Suprapubic skin (tissue), 4 donors: ENCODE measurements at regions not wholly inside any gene's neighbourhood (a gene's known extent, or its start where the extent isn't known, plus 50 kb on each side); places are given as distances from the start of the nearest gene placed in this dataset.

Source experiments
- DNase-seq, 2 donors: peaks; one replicate each; pipeline ENCODE4 v3.0.0-alpha.2; 2019; ENCODE audit warnings: low spot score in 2 of 2
- H3K27ac ChIP-seq: fragments of 200-600 bp; sonication (generic); one replicate; pipeline ENCODE4 v1.5.1; 2019
- H3K27me3 ChIP-seq: fragments of 200-600 bp; sonication (generic); one replicate; pipeline ENCODE4 v1.5.1; 2019
- H3K36me3 ChIP-seq: fragments of 200-600 bp; sonication (generic); one replicate; pipeline ENCODE4 v1.5.1; 2019
- H3K4me1 ChIP-seq: fragments of 200-600 bp; sonication (generic); one replicate; pipeline ENCODE4 v1.5.1; 2019
- H3K4me3 ChIP-seq: fragments of 200-600 bp; sonication (generic); one replicate; pipeline ENCODE4 v1.5.1; 2019; ENCODE audit warnings: mild to moderate bottlenecking
- H3K9me3 ChIP-seq: fragments of 200-600 bp; sonication (generic); one replicate; pipeline ENCODE4 v1.5.1; 2019
- EP300 ChIP-seq: sonication (generic); formaldehyde crosslinking; IDR thresholded peaks from one replicate; pipeline ENCODE4 v1.6.1; 2017; ENCODE audit warnings: antibody characterized with exemption
- POLR2A ChIP-seq, 2 donors: fragments of 450-650 bp; IDR thresholded peaks; one replicate each; pipeline ENCODE4 v1.6.1; 2017; ENCODE audit warnings: antibody characterized with exemption in 2 of 2, mild to moderate bottlenecking in 2 of 2, moderate library complexity in 2 of 2
- POLR2AphosphoS5 ChIP-seq, 3 donors: sonication (generic); formaldehyde crosslinking; IDR thresholded peaks; one replicate each; pipeline ENCODE4 v1.6.1; 2017; ENCODE audit warnings: antibody characterized with exemption in 3 of 3
- WGBS: methylation state at CpG from one replicate; pipeline ENCODE4 v1.1.5; 2018; 5-methylcytosine and 5-hydroxymethylcytosine counted together
- TF ChIP-seq, protein P1 (sequence below), 2 donors: fragments of 200-600 bp in 1 of 2; fragments of 450-650 bp in 1 of 2; sonication (generic) in 1 of 2; IDR thresholded peaks; one replicate each; pipeline ENCODE4 v1.5.1; 2016 to 2019; ENCODE audit warnings: antibody characterized with exemption in 2 of 2, mild to moderate bottlenecking in 1 of 2, moderate library complexity in 1 of 2

- WGBS = 90% methylated on average over 9 of the region's 9 CpGs
- H3K36me3 ChIP-seq = no peaks in the 10 kb centered on the region
- no peak overlapping the region for H3K27ac ChIP-seq
- no peaks in the 10 kb centered on the region for H3K4me1 ChIP-seq
- no peak for TF ChIP-seq POLR2AphosphoS5 (IDR thresholded peaks at IDR 0.05)
- no peak for TF ChIP-seq EP300
- TF ChIP-seq POLR2A (IDR thresholded peaks at IDR 0.05) = no peak
- TF ChIP-seq, protein P1, sequence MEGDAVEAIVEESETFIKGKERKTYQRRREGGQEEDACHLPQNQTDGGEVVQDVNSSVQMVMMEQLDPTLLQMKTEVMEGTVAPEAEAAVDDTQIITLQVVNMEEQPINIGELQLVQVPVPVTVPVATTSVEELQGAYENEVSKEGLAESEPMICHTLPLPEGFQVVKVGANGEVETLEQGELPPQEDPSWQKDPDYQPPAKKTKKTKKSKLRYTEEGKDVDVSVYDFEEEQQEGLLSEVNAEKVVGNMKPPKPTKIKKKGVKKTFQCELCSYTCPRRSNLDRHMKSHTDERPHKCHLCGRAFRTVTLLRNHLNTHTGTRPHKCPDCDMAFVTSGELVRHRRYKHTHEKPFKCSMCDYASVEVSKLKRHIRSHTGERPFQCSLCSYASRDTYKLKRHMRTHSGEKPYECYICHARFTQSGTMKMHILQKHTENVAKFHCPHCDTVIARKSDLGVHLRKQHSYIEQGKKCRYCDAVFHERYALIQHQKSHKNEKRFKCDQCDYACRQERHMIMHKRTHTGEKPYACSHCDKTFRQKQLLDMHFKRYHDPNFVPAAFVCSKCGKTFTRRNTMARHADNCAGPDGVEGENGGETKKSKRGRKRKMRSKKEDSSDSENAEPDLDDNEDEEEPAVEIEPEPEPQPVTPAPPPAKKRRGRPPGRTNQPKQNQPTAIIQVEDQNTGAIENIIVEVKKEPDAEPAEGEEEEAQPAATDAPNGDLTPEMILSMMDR (IDR thresholded peaks at IDR 0.05) = no peak
- no peak for DNase-seq
- no peaks in the 10 kb centered on the region for H3K9me3 ChIP-seq
- H3K4me3 ChIP-seq = no peak overlapping the region
- no peaks in the 10 kb centered on the region for H3K27me3 ChIP-seq
Observed at GRCh38 chr5:3127423-3127911, 376.0 kb upstream of the IRX2 start.

DNA sequence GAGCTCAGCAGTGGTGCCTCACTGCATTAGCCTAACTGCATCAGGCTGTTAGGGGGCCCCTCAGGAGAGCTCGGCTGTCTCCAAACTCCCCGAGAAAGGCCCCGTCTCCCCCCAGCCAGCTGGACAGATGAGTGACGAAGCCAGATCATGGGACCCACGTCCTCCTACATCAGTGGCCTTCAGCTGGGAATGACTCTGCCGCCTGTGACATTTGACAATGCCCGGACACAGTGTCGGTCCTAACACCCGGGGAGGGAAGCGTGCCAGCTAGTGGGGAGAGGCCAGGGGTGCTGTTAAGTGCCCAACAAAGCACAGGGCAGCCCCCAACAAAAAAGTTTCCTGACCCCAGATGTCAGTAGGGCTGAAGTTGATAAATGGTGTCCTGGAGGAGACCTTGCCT is 375.2 kb upstream of the IRX2 start:
- Histone ChIP-seq H3K4me1 (no peaks in the 10 kb centered on the region), H3K27ac (no peak overlapping the region), H3K9me3 (no peaks in the 10 kb centered on the region), H3K27me3 (peaks cover 5% of the 10 kb centered on the region), H3K36me3 (no peaks in the 10 kb centered on the region), H3K4me3 (no peak overlapping the region)
- TF ChIP-seq POLR2A (IDR thresholded peaks at IDR 0.05) (no peak), EP300 (no peak), POLR2AphosphoS5 (IDR thresholded peaks at IDR 0.05) (no peak)
- TF ChIP-seq, protein P1 (IDR thresholded peaks at IDR 0.05) = no peak
- DNase-seq = no peak
- 72% methylated on average over 10 of the region's 10 CpGs for WGBS

DNA sequence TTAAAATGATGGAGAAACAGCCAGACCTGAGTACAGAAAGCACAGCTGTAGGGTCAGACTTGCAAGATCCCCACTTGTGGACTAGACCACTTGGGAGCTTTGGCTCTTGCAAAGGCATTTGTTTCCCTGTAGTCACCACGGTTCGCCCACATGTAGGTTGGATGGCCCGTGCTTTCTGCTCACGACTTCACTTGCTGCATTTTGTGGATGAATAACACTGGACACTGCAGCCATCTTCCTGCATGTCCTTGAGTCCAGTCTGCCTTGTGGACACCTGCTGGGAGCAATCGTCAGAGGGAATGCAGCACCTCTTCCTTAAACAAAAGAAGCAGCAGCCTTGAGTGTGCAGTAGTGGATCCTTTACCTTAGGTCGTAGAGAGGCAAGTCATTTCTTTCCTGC is 372.9 kb upstream of the IRX2 start:
- DNase-seq = no peak
- TF ChIP-seq EP300 = no peak
- no peak for TF ChIP-seq POLR2A (IDR thresholded peaks at IDR 0.05)
- TF ChIP-seq, protein P1 (IDR thresholded peaks at IDR 0.05) = no peak
- TF ChIP-seq POLR2AphosphoS5 (IDR thresholded peaks at IDR 0.05) = no peak
- Histone ChIP-seq H3K4me1 (no peaks in the 10 kb centered on the region), H3K4me3 (no peak overlapping the region), H3K27ac (no peak overlapping the region), H3K9me3 (no peaks in the 10 kb centered on the region), H3K36me3 (no peaks in the 10 kb centered on the region), H3K27me3 (peaks cover 20% of the 10 kb centered on the region)
- WGBS = 90% methylated on average over 6 of the region's 6 CpGs

DNA sequence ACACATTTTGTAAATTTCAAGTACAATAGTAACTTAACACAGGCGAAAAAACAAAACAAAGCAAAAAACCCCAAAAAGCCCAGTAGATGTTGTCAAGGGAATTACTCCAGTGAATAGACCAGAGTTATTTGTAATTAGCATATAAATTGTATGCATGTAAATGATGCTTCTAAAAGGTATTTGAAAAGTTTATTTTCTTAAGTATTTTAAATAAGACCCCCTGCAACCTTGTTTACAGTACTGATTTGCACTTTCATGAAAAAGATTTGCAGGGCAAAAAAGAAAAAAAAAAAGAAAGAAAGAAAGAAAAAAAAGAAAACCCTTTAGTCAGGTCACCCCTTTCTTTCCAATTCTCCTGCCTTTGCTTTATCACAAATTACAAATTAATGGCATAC is 372.3 kb upstream of the IRX2 start:
- Histone ChIP-seq H3K4me1 (no peaks in the 10 kb centered on the region), H3K27me3 (peaks cover 22% of the 10 kb centered on the region), H3K9me3 (no peaks in the 10 kb centered on the region), H3K36me3 (no peaks in the 10 kb centered on the region), H3K4me3 (no peak overlapping the region), H3K27ac (no peak overlapping the region)
- no peak for DNase-seq
- WGBS = 90% methylated on average over 1 of the region's 1 CpG
- no peak for TF ChIP-seq POLR2AphosphoS5 (IDR thresholded peaks at IDR 0.05)
- no peak for TF ChIP-seq POLR2A (IDR thresholded peaks at IDR 0.05)
- TF ChIP-seq, protein P1 (IDR thresholded peaks at IDR 0.05) = no peak
- TF ChIP-seq EP300 = no peak

DNA sequence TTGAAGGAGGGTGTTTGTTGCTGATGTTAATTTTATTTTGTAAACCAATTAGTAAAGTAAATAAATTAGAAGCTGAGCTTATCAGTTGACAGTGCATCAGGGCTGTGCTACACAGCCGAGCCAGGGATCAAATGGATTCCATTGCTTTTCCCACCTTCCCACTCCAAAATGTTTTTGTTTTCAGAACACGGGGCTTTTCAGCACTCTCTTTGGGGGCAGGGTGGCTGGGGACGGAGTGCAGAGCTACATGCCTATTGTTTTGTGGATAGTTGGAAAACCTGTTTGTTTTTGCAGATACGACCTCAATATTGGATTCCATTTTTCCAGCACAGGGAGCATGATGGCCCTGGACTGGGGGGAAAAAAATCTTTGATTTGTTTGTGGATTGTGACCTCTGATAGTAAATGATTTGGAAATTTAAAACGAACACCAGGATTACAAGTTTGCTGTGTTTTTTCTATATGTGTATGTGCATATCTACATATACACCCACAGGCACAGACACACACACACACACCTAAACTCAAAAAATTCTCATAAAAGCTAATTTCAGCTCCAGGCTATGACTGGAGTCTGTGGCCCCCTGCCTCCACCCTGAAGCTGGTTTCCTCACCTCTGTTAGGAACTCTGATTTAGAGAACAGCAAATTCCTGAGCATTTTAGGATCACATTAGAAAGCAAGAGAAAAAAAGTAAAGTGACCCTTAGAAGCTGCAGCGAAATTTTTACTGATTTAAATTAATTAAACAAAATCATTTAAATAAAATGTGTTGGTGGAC is 371.7 kb upstream of the IRX2 start:
- H3K36me3 ChIP-seq = no peaks in the 10 kb centered on the region
- H3K4me1 ChIP-seq = no peaks in the 10 kb centered on the region
- peaks cover 27% of the 10 kb centered on the region for H3K27me3 ChIP-seq
- H3K27ac ChIP-seq = no peak overlapping the region
- no peaks in the 10 kb centered on the region for H3K9me3 ChIP-seq
- TF ChIP-seq POLR2A (IDR thresholded peaks at IDR 0.05) (no peak), EP300 (no peak), POLR2AphosphoS5 (IDR thresholded peaks at IDR 0.05) (no peak)
- TF ChIP-seq, protein P1 (IDR thresholded peaks at IDR 0.05) = no peak
- WGBS = 55% methylated on average over 6 of the region's 6 CpGs
- H3K4me3 ChIP-seq = no peak overlapping the region
- no peak for DNase-seq
